DLD1 (cell line): ENCODE measurements at regions not wholly inside any gene's neighbourhood (a gene's known extent, or its start where the extent isn't known, plus 50 kb on each side); places are given as distances from the start of the nearest gene placed in this dataset.

Experiments
- in situ Hi-C: cut with HindIII; loops from 2 replicates; pipeline ENCODE4 v1.10.0; 2017; ENCODE audit warnings: low sequenced_read_pairs

GRCh38 chr20:36102809-36103596 lies 51.5 kb upstream of the EPB41L1 start:
- in situ Hi-C loops = no loop called here

- in situ Hi-C loops = no loop called here
These were observed 50.3 kb upstream of the EPB41L1 start for GRCh38 chr20:36104244-36104643.
